ENCODE measurements at regions not wholly inside any gene's neighbourhood (a gene's known extent, or its start where the extent isn't known, plus 50 kb on each side); places are given as distances from the start of the nearest gene placed in this dataset.

- Histone ChIP-seq H3K9me3 (ENCODE audit: control insufficient read depth, low read depth, low read length) (no peaks in the 10 kb centered on the region), H3K79me1 (ENCODE audit: insufficient read depth, low read depth, low read length, poor library complexity, severe bottlenecking) (no peaks in the 10 kb centered on the region), H3K18ac (ENCODE audit: insufficient read length, low read depth, low read length) (no peak overlapping the region), H3T11ph (ENCODE audit: low read length) (no peak overlapping the region), H3K4me1 (ENCODE audit: insufficient read depth, low read length) (no peaks in the 10 kb centered on the region), H3K4ac (ENCODE audit: low read depth, low read length) (no peak overlapping the region), H2AFZ (ENCODE audit: low read length) (no peak overlapping the region), H3K23me2 (ENCODE audit: insufficient read length, low read depth, low read length, poor library complexity, severe bottlenecking) (no peaks in the 10 kb centered on the region), H4K5ac (ENCODE audit: insufficient read length, low read depth, low read length) (no peak overlapping the region), H2BK20ac (ENCODE audit: low read depth, low read length, poor library complexity, severe bottlenecking) (no peak overlapping the region), H3K79me2 (ENCODE audit: insufficient read depth, low read length) (no peaks in the 10 kb centered on the region), H3K23ac (ENCODE audit: insufficient read length, low read depth, low read length) (no peak overlapping the region), H4K8ac (replicated peaks; ENCODE audit: insufficient read length, low read depth, low read length) (no peak overlapping the region), H3K14ac (ENCODE audit: insufficient read depth, low read length) (no peak overlapping the region), H2BK5ac (ENCODE audit: insufficient read length, low read length) (no peak overlapping the region), H2BK12ac (ENCODE audit: insufficient read length, low read depth, low read length) (no peak overlapping the region), H4K20me1 (ENCODE audit: control insufficient read depth, insufficient read depth, insufficient read length) (no peaks in the 10 kb centered on the region), H3K27me3 (ENCODE audit: insufficient read depth, low read length) (no peaks in the 10 kb centered on the region), H2AK5ac (ENCODE audit: insufficient read length, low read length) (no peak overlapping the region), H3K4me2 (ENCODE audit: insufficient read depth, insufficient read length, low read length) (no peak overlapping the region), H2BK120ac (ENCODE audit: low read depth, low read length, poor library complexity, severe bottlenecking) (no peak overlapping the region), H3K9ac (ENCODE audit: extremely low read depth, insufficient read length, low read length) (no peak overlapping the region), H3K27ac (ENCODE audit: insufficient read length, low read depth, low read length) (no peak overlapping the region), H2BK15ac (ENCODE audit: low read depth, low read length) (no peak overlapping the region), H3K56ac (ENCODE audit: insufficient read length, low read depth, low read length) (no peak overlapping the region), H4K91ac (ENCODE audit: insufficient read length, low read depth, low read length) (no peak overlapping the region)
- no peak for TF ChIP-seq CTCF (conservative IDR thresholded peaks at IDR 0.05)
- Mint-ChIP-seq H3K36me3 (ENCODE audit: insufficient read depth in 1 of 3, low read depth in 3 of 3) (no peaks in the 10 kb centered on the region), H3K27me3 (ENCODE audit: low read depth) (no peaks in the 10 kb centered on the region), H3K27ac (no peak overlapping the region), H3K9me3 (no peaks in the 10 kb centered on the region), H3K4me3 (no peak overlapping the region), H3K4me1 (no peaks in the 10 kb centered on the region)
- no peak for DNase-seq
These were observed 617.8 kb downstream of the TRIB2 start for GRCh38 chr2:13334545-13334944.
